GM12878 (cell line): ENCODE measurements at regions not wholly inside any gene's neighbourhood (a gene's known extent, or its start where the extent isn't known, plus 50 kb on each side); places are given as distances from the start of the nearest gene placed in this dataset.

Experiments
- ATAC-seq: fragments of 200-7000 bp; cut with Tn5 transposase; 3 replicates; pipeline ENCODE4 v1.9.1; 2020; ENCODE audit warnings: mild to moderate bottlenecking, moderate library complexity
- BruUV-seq: library from RNA; stranded (reverse); fragments of 400-500 nt; replicated peaks from 2 replicates; lab custom pipeline; 2021; lab: Mats Ljungman, UMichigan
- CTCF ChIA-PET: fragments of 300-600 bp; sonication (Branson Sonifier 250); formaldehyde crosslinking; extraction: SDS; loops from one replicate; lab custom pipeline; 2021; ENCODE audit warnings: inconsistent platforms; lab: Yijun Ruan, JAX
- POLR2A ChIA-PET: fragments of 350-600 bp; formaldehyde crosslinking; extraction: SDS; loops from one replicate; lab custom pipeline; 2021; ENCODE audit warnings: inconsistent platforms; lab: Charles Lee
- RAD21 ChIA-PET: fragments of 300-600 bp; sonication (Branson Sonifier 250); formaldehyde crosslinking; loops from one replicate; lab custom pipeline; 2023; ENCODE audit warnings: antibody characterized with exemption; ENCODE audit not compliant: unreplicated experiment; lab: Charles Lee
- SMC1A ChIA-PET: fragments of 300-600 bp; sonication (Branson Sonifier 250); formaldehyde crosslinking; loops from one replicate; lab custom pipeline; 2023; ENCODE audit not compliant: unreplicated experiment, uncharacterized antibody; lab: Charles Lee
- DNase-seq: peaks from one replicate; pipeline ENCODE4 v3.0.0-alpha.2; 2011; ENCODE audit warnings: low read depth, low spot score
- FAIRE-seq: peaks from 3 replicates; lab custom pipeline; 2011; peaks lifted over from hg19 to GRCh38; lab: Jason Lieb, UNC
- H2AFZ ChIP-seq: 2 replicates; pipeline ENCODE4 v1.6.0; 2011; ENCODE audit warnings: low read depth, low read length, control low read depth; ENCODE audit not compliant: control insufficient read depth
- H3K27ac ChIP-seq: 2 replicates; pipeline ENCODE4 v1.5.1; 2011; ENCODE audit warnings: control low read depth; ENCODE audit not compliant: control insufficient read depth, insufficient read depth
- H3K27me3 ChIP-seq, 2 experiments: replicated peaks in 1 of 2; 2 replicates each; pipeline versions ENCODE4 v1.6.0 to v1.6.1; 2011; ENCODE audit warnings: low read length in 1 of 2; ENCODE audit not compliant: control insufficient read depth in 2 of 2, insufficient read depth in 2 of 2
- H3K36me3 ChIP-seq, 2 experiments: 2 replicates each; pipeline ENCODE4 v1.5.1; 2011; ENCODE audit warnings: low read length in 1 of 2; ENCODE audit not compliant: control insufficient read depth in 2 of 2, insufficient read depth in 2 of 2
- H3K4me1 ChIP-seq: 2 replicates; pipeline ENCODE4 v1.6.1; 2011; ENCODE audit warnings: mild to moderate bottlenecking, low read length, moderate library complexity, mixed read lengths; ENCODE audit not compliant: control insufficient read depth, insufficient read depth
- H3K4me2 ChIP-seq: 2 replicates; pipeline ENCODE4 v1.6.0; 2011; ENCODE audit warnings: control low read depth; ENCODE audit not compliant: control insufficient read depth, insufficient read depth
- H3K4me3 ChIP-seq: fragments of 200-600 bp; sonication (generic); 2 replicates; pipeline ENCODE4 v1.5.1; 2016
- H3K79me2 ChIP-seq: 2 replicates; pipeline ENCODE4 v1.6.0; 2011; ENCODE audit warnings: low read length; ENCODE audit not compliant: control insufficient read depth, insufficient read depth
- H3K9ac ChIP-seq: 2 replicates; pipeline ENCODE4 v1.8.0; 2011; ENCODE audit warnings: low read length, control low read depth, mixed read lengths; ENCODE audit not compliant: control insufficient read depth, insufficient read depth
- H3K9me3 ChIP-seq: replicated peaks from 3 replicates; pipeline ENCODE4 v1.5.1; 2011; ENCODE audit warnings: mild to moderate bottlenecking, low read length; ENCODE audit not compliant: control insufficient read depth, insufficient read depth
- H4K20me1 ChIP-seq: 2 replicates; pipeline ENCODE4 v1.6.0; 2011; ENCODE audit not compliant: control insufficient read depth, insufficient read depth
- CEBPZ ChIP-seq: fragments of 150-350 bp; IDR thresholded peaks from 2 replicates; pipeline ENCODE4 v1.6.1; 2016; ENCODE audit warnings: low read depth, low read length
- HDGF ChIP-seq: fragments of 450-650 bp; IDR thresholded peaks from 2 replicates; pipeline ENCODE4 v1.6.1; 2016; ENCODE audit warnings: antibody characterized with exemption
- KAT2A ChIP-seq: conservative IDR thresholded peaks from 2 replicates; pipeline ENCODE4 v1.6.1; 2011; ENCODE audit warnings: low read depth, low read length; ENCODE audit not compliant: control insufficient read depth
- KLF5 ChIP-seq: fragments of 450-650 bp; IDR thresholded peaks from 2 replicates; pipeline ENCODE4 v1.6.1; 2014; ENCODE audit warnings: mild to moderate bottlenecking; ENCODE audit not compliant: partially characterized antibody
- MEF2A ChIP-seq: IDR thresholded peaks from 2 replicates; pipeline ENCODE4 v1.6.1; 2011; ENCODE audit warnings: low read depth, mild to moderate bottlenecking, low read length, moderate library complexity; ENCODE audit not compliant: insufficient read depth
- MTA3 ChIP-seq: IDR thresholded peaks from 2 replicates; pipeline ENCODE4 v1.6.1; 2012; ENCODE audit warnings: low read length, inconsistent platforms, borderline replicate concordance
- NFYA ChIP-seq: IDR thresholded peaks from 2 replicates; pipeline ENCODE4 v1.6.1; 2011; ENCODE audit warnings: low read depth, mild to moderate bottlenecking, low read length, improper control_type of control experiment, borderline replicate concordance
- POLR2A ChIP-seq: IDR thresholded peaks from 2 replicates; pipeline ENCODE4 v1.6.1; 2011; ENCODE audit warnings: low read depth, mild to moderate bottlenecking, low read length
- RELA ChIP-seq: fragments of 450-650 bp; IDR thresholded peaks from 2 replicates; pipeline ENCODE4 v1.8.0; 2014; ENCODE audit warnings: borderline replicate concordance; ENCODE audit not compliant: partially characterized antibody
- SIX5 ChIP-seq: IDR thresholded peaks from 2 replicates; pipeline ENCODE4 v1.6.1; 2011; ENCODE audit warnings: mild to moderate bottlenecking, low read depth, low read length, moderate library complexity; ENCODE audit not compliant: severe bottlenecking
- SMAD1 ChIP-seq: fragments of 450-650 bp; IDR thresholded peaks from 2 replicates; pipeline ENCODE4 v1.6.1; 2018; ENCODE audit warnings: mild to moderate bottlenecking, low read depth; ENCODE audit not compliant: partially characterized antibody
- SMC3 ChIP-seq: IDR thresholded peaks from 2 replicates; pipeline ENCODE4 v1.6.1; 2011; ENCODE audit warnings: low read length, improper control_type of control experiment, borderline replicate concordance
- ZNF687 ChIP-seq: fragments of 450-650 bp; IDR thresholded peaks from 2 replicates; pipeline ENCODE4 v1.6.1; 2017; ENCODE audit warnings: mild to moderate bottlenecking, moderate library complexity
- ZZZ3 ChIP-seq: IDR thresholded peaks from 2 replicates; pipeline ENCODE4 v1.6.1; 2011; ENCODE audit warnings: low read depth; ENCODE audit not compliant: control insufficient read depth, insufficient read length
- WGBS: methylation state at CpG from one replicate; pipeline ENCODE4 v1.1.6; 2016; ENCODE audit warnings: low lambda C conversion rate; ENCODE audit not compliant: insufficient replicate concordance, insufficient coverage; ENCODE audit errors: missing lambda C conversion rate; 5-methylcytosine and 5-hydroxymethylcytosine counted together
- in situ Hi-C: fragments of 300-500 bp; cut with MboI; formaldehyde crosslinking; loops from 9 replicates; pipeline ENCODE4 v1.14.3; 2018; ENCODE audit warnings: mixed read lengths
- intact Hi-C: fragments of 100-400 bp; cut with micrococcal nuclease; formaldehyde crosslinking; loops from one replicate; pipeline ENCODE4 v1.14.2; 2022; ENCODE audit not compliant: unreplicated experiment

GRCh38 chr12:14307004-14307403, 58.5 kb upstream of the ATF7IP start (continued):
- no peak for TF ChIP-seq ZNF687
- no peak for TF ChIP-seq KLF5
- TF ChIP-seq ZZZ3: no peak
- no peak for TF ChIP-seq POLR2A
- no peak for TF ChIP-seq MTA3
- no peak for TF ChIP-seq MEF2A
- no peak for TF ChIP-seq HDGF
- TF ChIP-seq KAT2A: no peak
- TF ChIP-seq, all 136 proteins: peak for 0

- no peak overlapping the region for H3K4me3 ChIP-seq
- no peaks in the 10 kb centered on the region for H4K20me1 ChIP-seq
- DNase-seq (no peak), ATAC-seq (no peak), FAIRE-seq (no peak)
- ChIA-PET POLR2A (interaction anchor here (0.7 kb wide), 1 partner anchor 19 kb away, joined by 4 read pairs; no protein-coding TSS in a partner anchor), SMC1A (interaction anchor here (0.6 to 1.5 kb wide), 2 partner anchors 11 to 48 kb away, joined by 4 read pairs; no protein-coding TSS in a partner anchor), CTCF (interaction anchor here (0.7 kb wide), 1 partner anchor 24 kb away, joined by 3 read pairs; no protein-coding TSS in a partner anchor), RAD21 (no interaction called here)
- H3K4me1 ChIP-seq: no peaks in the 10 kb centered on the region
- no peak overlapping the region for H3K27ac ChIP-seq
- H3K36me3 ChIP-seq: no peaks in the 10 kb centered on the region
- H3K79me2 ChIP-seq: no peaks in the 10 kb centered on the region
- no peak overlapping the region for H3K4me2 ChIP-seq
- no TSS peak for BruUV-seq
- peaks cover 7% of the 10 kb centered on the region for H3K9me3 ChIP-seq
- 99% methylated on average over 4 of the region's 4 CpGs for WGBS
- intact Hi-C loops: no loop called here
- no peak overlapping the region for H2AFZ ChIP-seq
- in situ Hi-C loops: no loop called here
- no peaks in the 10 kb centered on the region for H3K27me3 ChIP-seq
- no peak overlapping the region for H3K9ac ChIP-seq
- TF ChIP-seq SMAD1 (no peak), POLR2A (no peak), RELA (no peak), SIX5 (no peak), CEBPZ (no peak), NFYA (no peak), SMC3 (no peak)
These were observed 57.0 kb upstream of the ATF7IP start for GRCh38 chr12:14308516-14308915.
